HG02642 (cell line): ENCODE measurements at regions not wholly inside any gene's neighbourhood (a gene's known extent, or its start where the extent isn't known, plus 50 kb on each side); places are given as distances from the start of the nearest gene placed in this dataset.

Experiments used
- ATAC-seq: cut with Tn5 transposase; IDR thresholded peaks from one replicate; pipeline ENCODE4 v1.9.1; 2021; ENCODE audit warnings: mild to moderate bottlenecking; ENCODE audit not compliant: unreplicated experiment, poor library complexity

GRCh38 chr11:116603728-116604323 is 169.0 kb downstream of the BUD13 start:
- ATAC-seq = no peak

DNA sequence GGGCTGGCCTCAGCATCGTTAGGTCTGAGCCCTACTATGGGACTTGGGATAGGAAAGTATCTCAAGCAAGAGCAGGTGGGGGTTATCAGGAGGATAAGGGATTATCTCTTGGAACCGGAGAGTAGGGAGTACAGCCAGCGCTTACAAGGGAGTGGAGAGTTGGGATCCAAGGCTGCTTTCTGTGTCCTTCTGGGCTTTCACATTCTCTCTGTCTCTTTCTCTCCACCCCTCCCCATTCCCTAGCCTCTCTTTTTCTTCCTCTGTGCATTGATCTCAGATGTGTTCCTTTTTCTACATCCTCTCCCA is 170.2 kb downstream of the BUD13 start:
- ATAC-seq = no peak

GRCh38 chr11:116601814-116602636 is 170.8 kb downstream of the BUD13 start:
- ATAC-seq = no peak

DNA sequence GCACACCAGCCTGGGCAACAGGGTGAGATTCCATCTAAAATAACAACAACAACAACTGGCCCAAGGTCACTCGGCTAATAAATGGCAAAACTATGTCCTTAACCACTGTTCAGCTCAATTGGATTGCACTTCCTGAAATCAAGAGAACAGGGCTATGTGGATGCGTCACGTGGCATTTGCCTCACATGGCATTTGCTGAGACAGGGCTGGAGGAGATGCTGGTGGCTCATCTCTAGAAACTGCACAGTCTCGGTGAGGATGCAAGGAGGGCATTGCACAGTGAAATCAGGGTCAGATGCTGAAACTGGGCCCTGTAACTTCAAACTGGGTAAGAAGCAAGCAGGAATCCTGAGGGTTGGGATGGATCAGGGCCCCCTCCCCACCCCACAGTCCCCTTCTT is 171.9 kb downstream of the BUD13 start:
- ATAC-seq = no peak

DNA sequence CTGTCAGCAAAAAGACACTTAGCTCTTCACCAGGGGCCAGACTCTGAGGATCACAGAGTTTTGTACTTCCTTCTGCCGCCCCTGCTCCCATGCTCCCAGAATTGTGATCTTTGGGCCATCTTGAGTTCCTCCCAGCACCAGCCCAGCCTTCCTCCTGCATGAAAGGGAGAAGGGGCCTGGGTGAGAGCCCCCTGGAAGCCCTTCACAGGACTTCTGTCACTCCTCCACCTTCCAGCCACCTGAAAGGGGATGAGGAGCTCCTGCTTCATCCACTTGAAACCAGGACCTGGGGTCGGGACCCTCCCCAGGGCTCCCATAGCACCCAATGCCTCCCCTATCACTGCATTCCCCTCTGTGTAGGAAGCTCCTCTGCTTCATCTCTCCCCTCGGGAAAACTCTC is 174.2 kb downstream of the BUD13 start:
- no peak for ATAC-seq

- ATAC-seq = no peak
Measured at GRCh38 chr11:116598036-116598435, 174.8 kb downstream of the BUD13 start.

- ATAC-seq = no peak
Measured at GRCh38 chr11:116596346-116597260, 176.2 kb downstream of the BUD13 start.

GRCh38 chr11:116595305-116595880 is 177.4 kb downstream of the BUD13 start:
- no peak for ATAC-seq

DNA sequence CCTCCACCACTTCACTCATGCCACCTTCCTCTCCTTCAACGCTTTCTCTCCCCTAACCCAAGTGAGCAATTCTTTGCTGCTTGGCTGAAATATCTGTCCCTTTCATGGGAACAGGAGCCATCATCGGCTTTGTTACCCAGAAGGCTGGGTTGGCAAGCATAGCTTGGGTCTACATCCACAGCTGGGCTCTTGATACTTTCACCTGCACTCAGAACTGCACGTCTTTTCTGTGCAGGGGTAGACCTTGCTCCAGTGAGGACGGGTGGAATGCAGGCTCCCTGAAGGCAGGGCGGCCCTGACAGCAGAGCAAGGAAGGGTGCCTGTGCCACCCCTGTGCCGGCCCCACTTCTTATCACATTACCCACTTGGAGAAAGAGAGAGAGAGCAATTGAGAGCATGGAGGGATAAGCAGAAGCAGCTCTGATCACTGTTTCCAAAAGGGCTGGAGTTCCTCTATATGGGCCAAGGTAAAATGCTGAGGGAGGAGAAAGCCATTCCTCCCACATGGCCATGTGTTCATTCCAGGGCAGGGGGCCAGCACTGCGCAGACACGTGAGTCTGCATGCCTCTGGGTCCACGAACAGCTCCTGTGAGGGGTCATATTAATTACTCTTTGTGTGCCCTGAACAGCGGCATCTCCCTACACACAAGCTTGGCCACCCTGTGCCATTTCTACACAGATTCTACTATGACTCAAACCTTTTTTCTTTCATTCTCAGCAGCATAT is 181.8 kb downstream of the BUD13 start:
- ATAC-seq = no peak

DNA sequence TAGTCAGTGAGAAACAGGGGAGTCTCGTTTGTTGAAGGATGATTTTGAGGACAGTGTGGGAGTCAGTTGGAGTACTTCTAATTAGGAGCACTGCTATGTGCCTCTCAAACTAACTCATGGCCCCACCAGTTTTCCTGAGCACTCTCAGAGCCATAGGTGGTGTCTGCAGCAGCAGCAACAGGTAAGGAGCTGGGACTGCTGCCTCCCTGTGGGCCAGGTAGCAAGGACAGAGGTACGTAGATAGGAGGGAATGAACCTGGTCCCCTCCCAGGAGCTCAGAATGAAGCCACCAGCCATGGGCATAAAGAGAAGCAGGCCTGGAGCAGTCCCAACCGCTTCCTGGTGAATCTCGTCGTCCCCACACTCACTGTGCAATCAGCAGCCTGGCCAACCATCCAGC is 183.4 kb downstream of the BUD13 start:
- ATAC-seq = no peak

DNA sequence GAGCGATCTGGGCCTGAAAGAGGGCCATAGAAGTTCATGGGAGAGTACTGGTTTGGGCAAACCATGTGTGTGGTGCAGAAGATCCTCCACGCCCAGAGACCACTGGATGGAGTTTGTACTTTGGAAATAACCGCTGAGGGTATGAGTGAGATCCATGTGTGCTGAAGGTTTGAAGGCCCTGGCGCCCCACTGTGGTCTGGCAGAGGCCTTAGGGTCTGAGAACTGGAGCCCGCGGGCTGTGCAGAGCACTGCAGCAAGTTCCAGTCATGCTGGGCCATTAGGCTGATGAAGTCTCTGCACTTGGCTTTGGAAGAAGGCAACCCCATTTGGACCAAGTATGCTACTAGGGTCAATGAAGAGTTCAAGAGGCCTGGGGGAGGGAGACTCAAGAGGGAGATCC is 186.4 kb downstream of the BUD13 start:
- ATAC-seq = no peak

GRCh38 chr11:116582571-116582970 is 190.2 kb downstream of the BUD13 start:
- ATAC-seq = no peak

- ATAC-seq = no peak
Measured at GRCh38 chr11:116581349-116581748, 191.4 kb downstream of the BUD13 start.

DNA sequence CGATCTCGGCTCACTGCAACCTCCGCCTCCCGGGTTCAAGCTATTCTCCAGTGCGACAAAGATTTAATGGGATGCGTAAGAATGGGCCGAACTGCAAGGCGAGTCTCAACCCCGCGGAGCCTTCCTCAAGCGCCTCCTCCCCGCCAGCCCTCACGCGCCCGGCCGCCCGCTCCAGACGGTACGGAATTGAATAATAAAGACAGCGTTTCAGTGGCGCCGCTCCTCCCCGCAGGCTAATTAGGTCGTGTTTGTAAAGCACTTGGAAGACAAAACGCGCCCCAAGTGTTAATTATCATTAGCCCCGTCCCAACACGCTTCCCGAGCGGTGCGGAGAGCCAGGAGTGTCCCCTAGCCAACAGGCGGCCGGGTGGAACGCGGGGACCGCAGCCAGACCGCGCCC is 192.0 kb downstream of the BUD13 start:
- ATAC-seq = no peak

GRCh38 chr11:116579857-116580727 is 192.7 kb downstream of the BUD13 start:
- ATAC-seq = no peak

DNA sequence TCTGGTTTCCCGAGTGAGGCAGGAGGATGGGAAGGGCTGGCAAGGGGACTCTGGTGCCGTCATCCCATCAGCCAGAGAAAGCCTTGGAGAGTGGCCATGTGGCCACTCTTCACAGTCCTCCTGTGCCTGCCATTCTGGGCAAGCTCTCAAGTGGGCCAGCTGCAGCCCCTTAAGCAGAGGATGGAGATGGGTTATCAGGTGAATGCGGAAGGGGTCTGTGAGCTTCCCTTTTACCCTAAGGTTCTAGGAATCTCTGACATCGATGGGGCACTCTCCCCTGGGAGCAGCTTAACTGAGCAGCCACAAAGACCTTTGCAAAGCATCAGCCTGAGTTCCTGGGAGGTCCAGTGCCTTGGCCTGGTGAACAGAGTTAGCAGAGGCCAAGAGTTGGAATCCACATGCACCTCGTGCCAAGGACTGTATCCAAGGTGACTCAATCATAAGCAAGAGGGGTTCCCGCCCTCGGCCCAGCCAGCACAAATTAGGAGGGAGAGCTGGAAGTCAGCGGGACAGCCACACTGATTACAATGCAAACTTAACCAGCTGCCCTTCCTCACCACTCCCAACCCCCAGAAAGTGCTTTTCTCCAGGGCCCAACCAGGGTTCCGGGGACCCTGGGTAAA is 193.6 kb downstream of the BUD13 start:
- no peak for ATAC-seq

DNA sequence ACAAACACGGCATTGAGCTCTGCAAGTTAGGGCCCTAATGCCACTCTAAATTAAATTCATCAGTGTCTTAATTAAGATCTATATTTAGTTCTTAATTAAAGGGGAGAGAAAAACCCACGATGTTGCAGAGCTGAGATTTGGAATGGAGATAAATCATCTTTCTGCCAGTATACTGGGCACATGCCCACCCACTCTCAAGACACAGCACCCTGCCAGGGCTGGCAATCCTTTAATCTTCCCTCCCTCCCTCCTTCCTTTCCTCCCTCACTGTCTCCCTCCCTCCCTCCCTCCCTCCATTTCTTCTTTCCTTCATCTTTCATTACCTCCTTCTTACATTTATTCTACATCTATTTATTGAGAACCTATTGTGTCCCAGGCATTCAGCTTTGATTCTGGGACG is 194.8 kb downstream of the BUD13 start:
- ATAC-seq = no peak

GRCh38 chr11:116577273-116577672 is 195.5 kb downstream of the BUD13 start:
- no peak for ATAC-seq

- no peak for ATAC-seq
Measured at GRCh38 chr11:116576526-116576925, 196.3 kb downstream of the BUD13 start.
